HL-60 (cell line): ENCODE measurements at regions not wholly inside any gene's neighbourhood (a gene's known extent, or its start where the extent isn't known, plus 50 kb on each side); places are given as distances from the start of the nearest gene placed in this dataset.

ENCODE experiments used
- REST ChIP-seq: IDR thresholded peaks from 2 replicates; pipeline ENCODE4 v1.6.1; 2012; ENCODE audit warnings: low read depth; ENCODE audit not compliant: insufficient replicate concordance
- TF ChIP-seq, protein P1 (sequence below): IDR thresholded peaks from one replicate; pipeline ENCODE4 v1.5.1; 2011; ENCODE audit warnings: low read length, control low read depth, inconsistent platforms; ENCODE audit not compliant: insufficient read depth

GRCh38 chr14:36075203-36075602 lies 101.3 kb downstream of the PTCSC3 start:
- TF ChIP-seq, protein P1, sequence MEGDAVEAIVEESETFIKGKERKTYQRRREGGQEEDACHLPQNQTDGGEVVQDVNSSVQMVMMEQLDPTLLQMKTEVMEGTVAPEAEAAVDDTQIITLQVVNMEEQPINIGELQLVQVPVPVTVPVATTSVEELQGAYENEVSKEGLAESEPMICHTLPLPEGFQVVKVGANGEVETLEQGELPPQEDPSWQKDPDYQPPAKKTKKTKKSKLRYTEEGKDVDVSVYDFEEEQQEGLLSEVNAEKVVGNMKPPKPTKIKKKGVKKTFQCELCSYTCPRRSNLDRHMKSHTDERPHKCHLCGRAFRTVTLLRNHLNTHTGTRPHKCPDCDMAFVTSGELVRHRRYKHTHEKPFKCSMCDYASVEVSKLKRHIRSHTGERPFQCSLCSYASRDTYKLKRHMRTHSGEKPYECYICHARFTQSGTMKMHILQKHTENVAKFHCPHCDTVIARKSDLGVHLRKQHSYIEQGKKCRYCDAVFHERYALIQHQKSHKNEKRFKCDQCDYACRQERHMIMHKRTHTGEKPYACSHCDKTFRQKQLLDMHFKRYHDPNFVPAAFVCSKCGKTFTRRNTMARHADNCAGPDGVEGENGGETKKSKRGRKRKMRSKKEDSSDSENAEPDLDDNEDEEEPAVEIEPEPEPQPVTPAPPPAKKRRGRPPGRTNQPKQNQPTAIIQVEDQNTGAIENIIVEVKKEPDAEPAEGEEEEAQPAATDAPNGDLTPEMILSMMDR: no peak
- no peak for TF ChIP-seq REST
